H1 (cell line): ENCODE measurements at regions not wholly inside any gene's neighbourhood (a gene's known extent, or its start where the extent isn't known, plus 50 kb on each side); places are given as distances from the start of the nearest gene placed in this dataset.

Experiments used
- CTCF ChIA-PET: fragments of 300-600 bp; sonication (Branson Sonifier 250); formaldehyde crosslinking; loops from one replicate; lab custom pipeline; 2021; ENCODE audit not compliant: partially characterized antibody; lab: Charles Lee
- POLR2A ChIA-PET: fragments of 300-600 bp; sonication (Branson Sonifier 250); formaldehyde crosslinking; loops from one replicate; lab custom pipeline; 2021; ENCODE audit warnings: inconsistent platforms; ENCODE audit not compliant: partially characterized antibody; lab: Charles Lee
- DNase-seq, 2 experiments: peaks; one replicate each; pipeline versions ENCODE4 v3.0.0 to v3.0.0-alpha.2; 2010 to 2022; ENCODE audit warnings: low spot score in 2 of 2, low read depth in 1 of 2, mixed read lengths in 1 of 2
- FAIRE-seq: peaks from 2 replicates; lab custom pipeline; 2011; peaks lifted over from hg19 to GRCh38; lab: Jason Lieb, UNC
- H2AFZ ChIP-seq: 2 replicates; pipeline ENCODE4 v1.8.1; 2012; ENCODE audit warnings: low read length, inconsistent platforms
- H2AK5ac ChIP-seq: 2 replicates; pipeline ENCODE4 v1.6.1; 2013; ENCODE audit warnings: low read depth, low read length
- H2BK120ac ChIP-seq: replicated peaks from 2 replicates; pipeline ENCODE3; 2013; ENCODE audit warnings: low read depth, low read length, inconsistent platforms
- H2BK12ac ChIP-seq: 2 replicates; pipeline ENCODE4 v1.6.1; 2013; ENCODE audit warnings: low read depth, low read length
- H2BK15ac ChIP-seq: 2 replicates; pipeline ENCODE4 v1.6.1; 2013; ENCODE audit warnings: low read length
- H2BK20ac ChIP-seq: 2 replicates; pipeline ENCODE4 v1.6.1; 2013; ENCODE audit warnings: low read length
- H2BK5ac ChIP-seq: 2 replicates; pipeline ENCODE4 v1.6.1; 2013; ENCODE audit warnings: low read depth, low read length
- H3K14ac ChIP-seq: 2 replicates; pipeline ENCODE4 v1.6.1; 2013; ENCODE audit warnings: inconsistent platforms; ENCODE audit not compliant: insufficient read length
- H3K18ac ChIP-seq: 2 replicates; pipeline ENCODE4 v1.6.1; 2013; ENCODE audit warnings: low read length; ENCODE audit errors: extremely low read depth
- H3K23ac ChIP-seq: 2 replicates; pipeline ENCODE4 v1.6.1; 2013; ENCODE audit warnings: inconsistent platforms; ENCODE audit not compliant: insufficient read length
- H3K23me2 ChIP-seq: 2 replicates; pipeline ENCODE4 v1.6.1; 2013; ENCODE audit warnings: low read depth, low read length
- H3K27ac ChIP-seq: 2 replicates; pipeline ENCODE4 v1.6.1; 2011; ENCODE audit warnings: low read depth, low read length, inconsistent platforms
- H3K27me3 ChIP-seq, 4 experiments: replicated peaks in 1 of 4; 1 replicate in 1 of 4; 2 replicates in 3 of 4; pipeline versions ENCODE4 v1.6.1 to v1.8.1; 2011 to 2013; ENCODE audit warnings: low read length in 3 of 4, mild to moderate bottlenecking in 3 of 4, inconsistent platforms in 2 of 4, mixed read lengths in 2 of 4, moderate library complexity in 1 of 4; ENCODE audit not compliant: control insufficient read depth in 3 of 4, insufficient read depth in 3 of 4; ENCODE audit errors: extremely low read depth in 1 of 4
- H3K36me3 ChIP-seq, 4 experiments: 2 replicates each; pipeline versions ENCODE4 v1.6.1 to v1.8.1; 2011 to 2013; ENCODE audit warnings: mild to moderate bottlenecking in 4 of 4, low read length in 3 of 4, moderate library complexity in 2 of 4, control low read depth in 1 of 4, inconsistent platforms in 1 of 4; ENCODE audit not compliant: insufficient read depth in 4 of 4, control insufficient read depth in 2 of 4
- H3K4ac ChIP-seq: replicated peaks from 2 replicates; pipeline ENCODE3; 2013; ENCODE audit warnings: low read length, low read depth, mixed read lengths, inconsistent platforms; ENCODE audit not compliant: insufficient read length
- H3K4me1 ChIP-seq, 4 experiments: replicated peaks in 1 of 4; 1 replicate in 1 of 4; 2 replicates in 3 of 4; pipeline versions ENCODE4 v1.6.1 to v1.8.1; 2011 to 2013; ENCODE audit warnings: low read length in 3 of 4, inconsistent platforms in 2 of 4, mixed read lengths in 1 of 4; ENCODE audit not compliant: insufficient read depth in 4 of 4, control insufficient read depth in 3 of 4
- H3K4me2 ChIP-seq, 2 experiments: 2 replicates each; pipeline versions ENCODE4 v1.6.1 to v1.8.1; 2011 to 2013; ENCODE audit warnings: low read depth in 2 of 2, low read length in 2 of 2, control low read depth in 1 of 2, inconsistent platforms in 1 of 2, mild to moderate bottlenecking in 1 of 2; ENCODE audit not compliant: insufficient read depth in 1 of 2
- H3K4me3 ChIP-seq, 4 experiments: fragments of 200-600, 300-600 bp in 1 of 4; sonication (generic), shearing (Covaris generic), sonication (Bioruptor Twin) in 1 of 4; 2 replicates each; pipeline versions ENCODE4 v1.5.1 to v1.8.1; 2011 to 2016; ENCODE audit warnings: low read length in 4 of 4, low read depth in 3 of 4, control low read depth in 2 of 4, inconsistent platforms in 2 of 4, mild to moderate bottlenecking in 2 of 4, mixed read lengths in 1 of 4, moderate library complexity in 1 of 4; ENCODE audit not compliant: insufficient read depth in 2 of 4; ENCODE audit errors: extremely low read depth in 1 of 4
- H3K56ac ChIP-seq: replicated peaks from 2 replicates; pipeline ENCODE3; 2013; ENCODE audit warnings: low read depth, mild to moderate bottlenecking, mixed read lengths, low read length, inconsistent platforms; ENCODE audit not compliant: insufficient read length
- H3K79me1 ChIP-seq: 2 replicates; pipeline ENCODE4 v1.6.1; 2013; ENCODE audit warnings: low read depth, low read length, control low read depth
- H3K79me2 ChIP-seq, 2 experiments: 2 replicates each; pipeline versions ENCODE4 v1.6.1 to v1.8.1; 2012 to 2013; ENCODE audit warnings: low read length in 2 of 2, mild to moderate bottlenecking in 2 of 2, inconsistent platforms in 1 of 2; ENCODE audit not compliant: insufficient read depth in 2 of 2, control insufficient read depth in 1 of 2
- H3K9ac ChIP-seq, 4 experiments: replicated peaks in 1 of 4; 1 replicate in 1 of 4; 2 replicates in 3 of 4; pipeline versions ENCODE4 v1.6.1 to v1.8.1; 2011 to 2013; ENCODE audit warnings: low read depth in 3 of 4, low read length in 3 of 4, control low read depth in 2 of 4, mild to moderate bottlenecking in 2 of 4, moderate library complexity in 2 of 4, inconsistent platforms in 1 of 4; ENCODE audit errors: extremely low read depth in 1 of 4
- H3K9me3 ChIP-seq, 2 experiments: 2 replicates each; pipeline versions ENCODE4 v1.6.1 to v1.8.1; 2012 to 2013; ENCODE audit warnings: mild to moderate bottlenecking in 2 of 2, moderate library complexity in 2 of 2, control low read depth in 1 of 2, inconsistent platforms in 1 of 2, low read depth in 1 of 2, low read length in 1 of 2, mixed read lengths in 1 of 2; ENCODE audit not compliant: insufficient read depth in 2 of 2
- H4K20me1 ChIP-seq, 2 experiments: replicated peaks in 1 of 2; 2 replicates each; pipeline versions ENCODE3 to v1.8.1; 2011 to 2013; ENCODE audit warnings: inconsistent platforms in 2 of 2, low read length in 2 of 2, mild to moderate bottlenecking in 1 of 2; ENCODE audit not compliant: insufficient read depth in 2 of 2, control insufficient read depth in 1 of 2
- H4K5ac ChIP-seq: 2 replicates; pipeline ENCODE4 v1.6.1; 2013; ENCODE audit warnings: low read length, low read depth, mixed read lengths, inconsistent platforms; ENCODE audit not compliant: insufficient read length
- H4K8ac ChIP-seq: 2 replicates; pipeline ENCODE4 v1.8.0; 2013; ENCODE audit warnings: mild to moderate bottlenecking, moderate library complexity, low read length, inconsistent platforms; ENCODE audit not compliant: insufficient read depth; ENCODE audit errors: extremely low read depth
- H4K91ac ChIP-seq: replicated peaks from 2 replicates; pipeline ENCODE3; 2013; ENCODE audit warnings: low read length, mixed read lengths, inconsistent platforms; ENCODE audit not compliant: insufficient read length
- BACH1 ChIP-seq: IDR thresholded peaks from 2 replicates; pipeline ENCODE4 v1.6.1; 2012; ENCODE audit warnings: low read length, improper control_type of control experiment
- CBX5 ChIP-seq: fragments of 300-800, 300-1000 bp; sonication (generic); IDR thresholded peaks from 2 replicates; pipeline ENCODE4 v1.7.1; 2016; ENCODE audit warnings: antibody characterized with exemption, low read length, low read depth
- CHD1 ChIP-seq: IDR thresholded peaks from 2 replicates; pipeline ENCODE4 v1.6.1; 2012; ENCODE audit warnings: low read depth, low read length, improper control_type of control experiment
- CTBP2 ChIP-seq: IDR thresholded peaks from 2 replicates; pipeline ENCODE4 v1.7.0; 2011; ENCODE audit warnings: borderline replicate concordance, mild to moderate bottlenecking, moderate library complexity, mixed read lengths, low read length; ENCODE audit not compliant: insufficient read depth, insufficient read length
- EP300 ChIP-seq, 2 experiments: IDR thresholded peaks; 1 replicate in 1 of 2; 2 replicates in 1 of 2; pipeline ENCODE4 v1.6.1; 2011 to 2012; ENCODE audit warnings: low read depth in 2 of 2, low read length in 2 of 2, mild to moderate bottlenecking in 2 of 2, borderline replicate concordance in 1 of 2, inconsistent platforms in 1 of 2, moderate library complexity in 1 of 2
- GABPA ChIP-seq: IDR thresholded peaks from 2 replicates; pipeline ENCODE4 v1.6.1; 2011; ENCODE audit warnings: mild to moderate bottlenecking, low read length, moderate library complexity, borderline replicate concordance; ENCODE audit not compliant: insufficient read depth
- KDM1A ChIP-seq: fragments of 200-600, 300-600 bp; sonication (generic); IDR thresholded peaks from 2 replicates; pipeline ENCODE4 v1.7.1; 2016; ENCODE audit warnings: mild to moderate bottlenecking, low read length, borderline replicate concordance
- KDM4A ChIP-seq: IDR thresholded peaks from one replicate; pipeline ENCODE4 v1.7.1; 2012; ENCODE audit warnings: low read depth, mild to moderate bottlenecking, moderate library complexity, low read length, inconsistent platforms; ENCODE audit not compliant: severe bottlenecking
- NRF1 ChIP-seq: IDR thresholded peaks from 2 replicates; pipeline ENCODE4 v1.6.1; 2011; ENCODE audit warnings: mild to moderate bottlenecking, low read depth, low read length, improper control_type of control experiment
- PHF8 ChIP-seq: fragments of 200-600 bp; sonication (generic); conservative IDR thresholded peaks from 2 replicates; pipeline ENCODE4 v1.7.1; 2012; ENCODE audit warnings: low read depth, mild to moderate bottlenecking, inconsistent platforms, low read length, moderate library complexity
- RXRA ChIP-seq: IDR thresholded peaks from 2 replicates; pipeline ENCODE4 v1.6.1; 2011; ENCODE audit warnings: low read depth, mild to moderate bottlenecking, low read length, moderate library complexity; ENCODE audit not compliant: insufficient read depth
- SP1 ChIP-seq: IDR thresholded peaks from 2 replicates; pipeline ENCODE4 v1.6.1; 2011; ENCODE audit warnings: low read depth, low read length
- TAF1 ChIP-seq: IDR thresholded peaks from 2 replicates; pipeline ENCODE4 v1.6.1; 2011; ENCODE audit warnings: mild to moderate bottlenecking, low read depth, low read length
- TCF12 ChIP-seq: IDR thresholded peaks from 2 replicates; pipeline ENCODE4 v1.6.1; 2011; ENCODE audit warnings: low read depth, mild to moderate bottlenecking, low read length
- TEAD4 ChIP-seq: IDR thresholded peaks from 2 replicates; pipeline ENCODE4 v1.6.1; 2012; ENCODE audit warnings: low read depth, low read length, inconsistent platforms, mixed read lengths
- WGBS, 2 experiments: shearing (Covaris generic) in 1 of 2; methylation state at CpG; one replicate each; pipeline versions ENCODE4 v1.1.6 to v1.1.7; 2013 to 2015; ENCODE audit warnings: low lambda C conversion rate in 2 of 2, mixed read lengths in 2 of 2, inconsistent platforms in 1 of 2, low coverage in 1 of 2, missing lambda C conversion rate in 1 of 2; ENCODE audit not compliant: insufficient replicate concordance in 2 of 2, insufficient coverage in 1 of 2, insufficient read length in 1 of 2; ENCODE audit errors: extremely low coverage in 1 of 2, missing lambda C conversion rate in 1 of 2; 5-methylcytosine and 5-hydroxymethylcytosine counted together
- TF ChIP-seq, protein P1 (sequence below): IDR thresholded peaks from 2 replicates; pipeline ENCODE4 v1.6.1; 2012; ENCODE audit warnings: inconsistent platforms

GRCh38 chr2:228725031-228725430, 543.5 kb upstream of the SPHKAP start:
- Histone ChIP-seq H3K27ac (no peak overlapping the region), H4K8ac (no peak overlapping the region), H3K9ac (no peak overlapping the region), H2BK20ac (no peak overlapping the region), H3K4ac (no peak overlapping the region), H4K20me1 (no peaks in the 10 kb centered on the region), H2AFZ (no peak overlapping the region), H3K14ac (no peak overlapping the region), H3K9me3 (no peaks in the 10 kb centered on the region), H3K4me2 (no peak overlapping the region), H4K5ac (no peak overlapping the region), H2BK5ac (no peak overlapping the region), H2BK120ac (no peak overlapping the region), H3K79me1 (no peaks in the 10 kb centered on the region), H2AK5ac (no peak overlapping the region), H3K4me1 (no peaks in the 10 kb centered on the region), H3K79me2 (no peaks in the 10 kb centered on the region), H3K4me3 (no peak overlapping the region), H3K27me3 (no peaks in the 10 kb centered on the region), H3K56ac (no peak overlapping the region), H2BK12ac (no peak overlapping the region), H3K23me2 (no peaks in the 10 kb centered on the region), H3K23ac (no peak overlapping the region), H3K18ac (no peak overlapping the region), H2BK15ac (no peak overlapping the region), H3K36me3 (no peaks in the 10 kb centered on the region), H4K91ac (no peak overlapping the region)
- DNase-seq (no peak), FAIRE-seq (no peak)
- ChIA-PET CTCF (no interaction called here), POLR2A (no interaction called here)
- WGBS, 2 experiments: 82% methylated on average over 1 of the region's 1 CpG; no CpG with 5 or more reads in 1 of the 2 experiments
- no peak for TF ChIP-seq CBX5
- TF ChIP-seq CTBP2: no peak
- TF ChIP-seq KDM1A: no peak
- TF ChIP-seq PHF8: no peak
- TF ChIP-seq TAF1: no peak
- no peak for TF ChIP-seq SP1
- TF ChIP-seq EP300 (IDR thresholded peaks at IDR 0.05; ENCODE audit: borderline replicate concordance in 1 of 2, low read depth in 2 of 2, low read length in 2 of 2): no peak
- no peak for TF ChIP-seq KDM4A
- TF ChIP-seq TCF12: no peak
- no peak for TF ChIP-seq NRF1
- TF ChIP-seq TEAD4: no peak
- TF ChIP-seq, protein P1, sequence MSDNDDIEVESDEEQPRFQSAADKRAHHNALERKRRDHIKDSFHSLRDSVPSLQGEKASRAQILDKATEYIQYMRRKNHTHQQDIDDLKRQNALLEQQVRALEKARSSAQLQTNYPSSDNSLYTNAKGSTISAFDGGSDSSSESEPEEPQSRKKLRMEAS: no peak
- no peak for TF ChIP-seq GABPA
- TF ChIP-seq CHD1: no peak
- no peak for TF ChIP-seq RXRA
- no peak for TF ChIP-seq BACH1
